ENCODE measurements at regions not wholly inside any gene's neighbourhood (a gene's known extent, or its start where the extent isn't known, plus 50 kb on each side); places are given as distances from the start of the nearest gene placed in this dataset.

DNA sequence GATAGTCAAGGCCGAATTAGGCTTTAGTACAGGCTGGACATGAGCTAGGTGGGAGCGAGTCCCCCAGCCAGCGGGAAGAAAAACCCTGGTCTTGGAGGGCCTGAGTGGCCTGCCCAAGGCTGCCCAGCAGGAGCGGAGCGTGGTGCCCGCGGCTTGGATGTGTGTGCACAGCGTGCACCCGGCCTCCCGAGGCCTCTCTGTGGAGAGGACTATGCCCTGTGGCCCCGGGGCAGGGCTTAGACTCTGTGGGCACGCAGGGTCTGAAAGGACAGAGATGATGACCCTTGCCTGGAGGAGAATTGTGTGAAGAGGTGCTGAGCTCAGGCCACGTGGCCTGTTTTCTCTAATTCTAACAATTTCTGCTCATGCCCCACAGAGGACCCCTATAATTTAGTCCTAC is 124.6 kb upstream of the IQSEC1 start:
- Histone ChIP-seq H3K4me3 (no peak overlapping the region), H2AFZ (ENCODE audit: control insufficient read depth, low read depth, low read length) (no peak overlapping the region), H3K27me3 (replicated peaks in 1 of 2; ENCODE audit: control insufficient read depth in 2 of 2, insufficient read depth in 2 of 2, low read length in 1 of 2) (peaks cover 2 to 5% of the 10 kb centered on the region in 2 experiments; a peak in 3 of 4 replicates), H3K79me2 (ENCODE audit: control insufficient read depth, insufficient read depth, low read length) (no peaks in the 10 kb centered on the region), H3K4me1 (ENCODE audit: control insufficient read depth, insufficient read depth, low read length) (no peaks in the 10 kb centered on the region), H3K36me3 (ENCODE audit: control insufficient read depth in 2 of 2, insufficient read depth in 2 of 2, low read length in 1 of 2) (no peaks in the 10 kb centered on the region), H3K4me2 (ENCODE audit: control insufficient read depth, insufficient read depth) (no peak overlapping the region), H4K20me1 (ENCODE audit: control insufficient read depth, insufficient read depth) (no peaks in the 10 kb centered on the region), H3K27ac (ENCODE audit: control insufficient read depth, insufficient read depth) (no peak overlapping the region), H3K9me3 (replicated peaks; ENCODE audit: control insufficient read depth, insufficient read depth, low read length) (no peaks in the 10 kb centered on the region), H3K9ac (ENCODE audit: control insufficient read depth, insufficient read depth, low read length) (no peak overlapping the region)
- ChIA-PET SMC1A (ENCODE audit: uncharacterized antibody, unreplicated experiment) (interaction anchor here (0.9 to 2.0 kb wide), 4 partner anchors 9 to 255 kb away, joined by 3 to 7 read pairs (median 3); no protein-coding TSS in a partner anchor), RAD21 (ENCODE audit: unreplicated experiment) (interaction anchor here (0.8 kb wide), 1 partner anchor 255 kb away, joined by 3 read pairs; no protein-coding TSS in a partner anchor), CTCF (interaction anchor here (1.1 to 2.7 kb wide), 2 partner anchors 32 to 255 kb away, joined by 3 to 15 read pairs; no protein-coding TSS in a partner anchor), POLR2A (no interaction called here)
- BruUV-seq (replicated peaks), result no TSS peak
- WGBS (ENCODE audit: insufficient coverage, insufficient replicate concordance, low lambda C conversion rate, missing lambda C conversion rate), result 31% methylated on average over 13 of the region's 13 CpGs
- DNase-seq (ENCODE audit: low read depth, low spot score) (no peak), ATAC-seq (no peak), FAIRE-seq (no peak)
- in situ Hi-C loops (cut with MboI) (no loop called here), intact Hi-C loops (cut with micrococcal nuclease; ENCODE audit: unreplicated experiment) (no loop called here)
- TF ChIP-seq SREBF1 (IDR thresholded peaks at IDR 0.05; ENCODE audit: low read length) (no peak), ZBED1 (IDR thresholded peaks at IDR 0.05; ENCODE audit: borderline replicate concordance) (no peak), CEBPB (IDR thresholded peaks at IDR 0.05; ENCODE audit: borderline replicate concordance in 1 of 2, low read depth in 2 of 2, low read length in 2 of 2) (no peak), RFX5 (IDR thresholded peaks at IDR 0.05; ENCODE audit: low read depth, low read length) (no peak), TARDBP (IDR thresholded peaks at IDR 0.05; ENCODE audit: borderline replicate concordance) (no peak)

DNA sequence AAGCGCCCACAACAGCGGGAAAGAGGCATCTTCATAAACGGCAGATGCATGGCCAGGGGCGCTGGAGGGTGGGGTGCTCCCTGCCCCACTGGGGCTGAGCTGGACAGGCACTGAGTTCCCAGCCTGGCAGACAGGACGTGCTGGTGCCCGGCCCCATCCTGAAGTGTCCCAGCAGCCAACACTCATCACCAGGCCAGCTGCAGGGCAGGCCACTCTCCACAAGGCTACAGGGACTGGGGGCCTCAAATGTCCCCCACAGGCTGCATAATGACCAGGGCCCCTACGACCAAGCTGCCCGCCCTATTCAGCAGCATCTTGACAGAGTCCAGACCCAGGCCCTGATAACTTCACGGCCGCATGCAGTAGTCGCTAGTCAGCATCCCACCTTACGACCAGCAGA is 124.1 kb upstream of the IQSEC1 start:
- no peaks in the 10 kb centered on the region for H3K4me1 ChIP-seq (ENCODE audit: control insufficient read depth, insufficient read depth, low read length)
- H3K79me2 ChIP-seq (ENCODE audit: control insufficient read depth, insufficient read depth, low read length), result no peaks in the 10 kb centered on the region
- no peak overlapping the region for H3K27ac ChIP-seq (ENCODE audit: control insufficient read depth, insufficient read depth)
- CTCF ChIA-PET, result interaction anchor here (2.7 kb wide), 1 partner anchor 255 kb away, joined by 15 read pairs; no protein-coding TSS in a partner anchor
- H3K9me3 ChIP-seq (replicated peaks; ENCODE audit: control insufficient read depth, insufficient read depth, low read length), result no peaks in the 10 kb centered on the region
- H3K36me3 ChIP-seq (ENCODE audit: control insufficient read depth in 2 of 2, insufficient read depth in 2 of 2, low read length in 1 of 2), result no peaks in the 10 kb centered on the region
- H3K27me3 ChIP-seq (replicated peaks in 1 of 2; ENCODE audit: control insufficient read depth in 2 of 2, insufficient read depth in 2 of 2, low read length in 1 of 2), result peaks cover 2 to 5% of the 10 kb centered on the region in 2 experiments; a peak in 3 of 4 replicates
- no peak overlapping the region for H3K4me3 ChIP-seq
- 40% methylated on average over 12 of the region's 12 CpGs for WGBS (ENCODE audit: insufficient coverage, insufficient replicate concordance, low lambda C conversion rate, missing lambda C conversion rate)
- TF ChIP-seq NFYA (IDR thresholded peaks at IDR 0.05; ENCODE audit: borderline replicate concordance, low read depth, low read length) (no peak), CREM (IDR thresholded peaks at IDR 0.05; ENCODE audit: low read depth) (no peak)
- ATAC-seq, result no peak
- BruUV-seq (replicated peaks), result no TSS peak
- in situ Hi-C loops (cut with MboI) (no loop called here), intact Hi-C loops (cut with micrococcal nuclease; ENCODE audit: unreplicated experiment) (no loop called here)
- no peak overlapping the region for H3K4me2 ChIP-seq (ENCODE audit: control insufficient read depth, insufficient read depth)
- POLR2A ChIA-PET, result no interaction called here
- SMC1A ChIA-PET (ENCODE audit: uncharacterized antibody, unreplicated experiment), result interaction anchor here (1.0 to 2.0 kb wide), 2 partner anchors 106 to 256 kb away, joined by 3 to 7 read pairs; no protein-coding TSS in a partner anchor
- H3K9ac ChIP-seq (ENCODE audit: control insufficient read depth, insufficient read depth, low read length), result no peak overlapping the region
- no peak overlapping the region for H2AFZ ChIP-seq (ENCODE audit: control insufficient read depth, low read depth, low read length)
- no peaks in the 10 kb centered on the region for H4K20me1 ChIP-seq (ENCODE audit: control insufficient read depth, insufficient read depth)
- no peak for FAIRE-seq
- RAD21 ChIA-PET (ENCODE audit: unreplicated experiment), result interaction anchor here (0.8 kb wide), 1 partner anchor 256 kb away, joined by 3 read pairs; no protein-coding TSS in a partner anchor
- no peak for DNase-seq (ENCODE audit: low read depth, low spot score)
